HL-60 (cell line): ENCODE measurements at regions not wholly inside any gene's neighbourhood (a gene's known extent, or its start where the extent isn't known, plus 50 kb on each side); places are given as distances from the start of the nearest gene placed in this dataset.

ENCODE experiments used
- CTCF ChIP-seq: IDR thresholded peaks from one replicate; pipeline ENCODE4 v1.5.1; 2011; ENCODE audit warnings: low read length, control low read depth, inconsistent platforms; ENCODE audit not compliant: insufficient read depth
- GABPA ChIP-seq: IDR thresholded peaks from 2 replicates; pipeline ENCODE4 v1.6.1; 2012; ENCODE audit warnings: low read depth

DNA sequence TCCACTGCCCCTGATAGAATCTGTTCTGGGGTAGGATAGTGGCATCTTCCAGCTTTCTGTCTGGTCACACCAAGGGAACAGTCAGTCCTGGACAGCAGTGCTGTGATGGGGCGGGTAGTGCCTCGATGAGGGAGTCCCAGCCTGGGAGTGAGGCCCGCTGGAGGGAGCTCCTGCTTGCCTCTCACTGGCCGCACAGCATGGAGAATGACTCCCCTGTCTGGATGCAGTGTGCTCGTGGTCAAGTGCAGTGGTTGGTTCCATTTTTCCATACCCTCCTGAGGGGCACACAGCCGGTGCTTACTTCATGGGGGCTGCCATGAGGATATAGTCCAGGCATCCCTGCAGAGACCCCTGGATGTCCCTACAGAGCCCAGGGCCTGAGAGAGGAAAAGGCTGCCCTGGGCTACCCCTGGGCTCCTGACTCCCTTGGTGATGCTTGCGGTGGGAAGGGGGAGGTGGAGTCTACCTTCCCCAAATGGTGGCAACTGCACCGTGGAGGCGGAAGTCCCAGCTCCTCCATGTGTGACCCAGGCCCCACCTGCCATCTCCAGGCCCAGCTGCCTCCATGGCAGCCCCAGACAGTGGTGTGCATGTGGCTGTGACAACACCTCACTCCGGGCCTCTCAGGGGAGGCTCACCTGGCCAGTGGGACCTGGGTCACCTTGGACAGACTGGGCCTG lies 212.5 kb downstream of the GLI2 start:
- TF ChIP-seq GABPA (no peak), CTCF (no peak)
